ENCODE measurements at regions not wholly inside any gene's neighbourhood (a gene's known extent, or its start where the extent isn't known, plus 50 kb on each side); places are given as distances from the start of the nearest gene placed in this dataset.

- Histone ChIP-seq H3K27me3 (no peaks in the 10 kb centered on the region), H3K27ac (no peak overlapping the region), H3K36me3 (no peaks in the 10 kb centered on the region), H3K4me3 (replicated peaks in 1 of 3) (no peak overlapping the region), H3K4me1 (no peaks in the 10 kb centered on the region), H3K9me3 (no peaks in the 10 kb centered on the region)
- TF ChIP-seq POLR2A (IDR thresholded peaks at IDR 0.05), result no peak
- 87 to 88% methylated on average over 3 of the region's 3 CpGs for WGBS, 2 donors
- intact Hi-C loops (cut with DNase I), result no loop called here
- no peak for DNase-seq
Measured at GRCh38 chr17:14873540-14873939, 391.6 kb downstream of the PMP22 start.

GRCh38 chr17:14871921-14872320, 393.2 kb downstream of the PMP22 start:
- DNase-seq, result no peak
- H3K36me3 ChIP-seq, result no peaks in the 10 kb centered on the region
- no peaks in the 10 kb centered on the region for H3K9me3 ChIP-seq
- intact Hi-C loops (cut with DNase I), result no loop called here
- 76 to 78% methylated on average over 2 of the region's 2 CpGs for WGBS, 2 donors
- H3K27me3 ChIP-seq, result no peaks in the 10 kb centered on the region
- no peak overlapping the region for H3K4me3 ChIP-seq (replicated peaks in 1 of 3)
- no peak overlapping the region for H3K27ac ChIP-seq
- TF ChIP-seq POLR2A (IDR thresholded peaks at IDR 0.05), result no peak
- TF ChIP-seq CTCF (IDR thresholded peaks at IDR 0.05), result no peak
- H3K4me1 ChIP-seq, result no peaks in the 10 kb centered on the region

GRCh38 chr17:14866266-14866665, 398.9 kb downstream of the PMP22 start:
- Histone ChIP-seq H3K36me3 (no peaks in the 10 kb centered on the region), H3K4me1 (no peaks in the 10 kb centered on the region), H3K27ac (no peak overlapping the region), H3K4me3 (replicated peaks in 1 of 3) (no peak overlapping the region), H3K27me3 (no peaks in the 10 kb centered on the region), H3K9me3 (no peaks in the 10 kb centered on the region)
- DNase-seq, result no peak
- WGBS, 2 donors, result 80 to 86% methylated on average over 7 of the region's 7 CpGs
- intact Hi-C loops (cut with DNase I), result no loop called here
- no peak for TF ChIP-seq CTCF (IDR thresholded peaks at IDR 0.05)
- no peak for TF ChIP-seq POLR2A (IDR thresholded peaks at IDR 0.05)

- no peaks in the 10 kb centered on the region for H3K27me3 ChIP-seq
- no peaks in the 10 kb centered on the region for H3K9me3 ChIP-seq
- no peaks in the 10 kb centered on the region for H3K36me3 ChIP-seq
- no peak for DNase-seq
- no peak overlapping the region for H3K27ac ChIP-seq
- no peaks in the 10 kb centered on the region for H3K4me1 ChIP-seq
- 0 to 37% methylated on average over 1 of the region's 1 CpG for WGBS, 2 donors
- intact Hi-C loops (cut with DNase I), result no loop called here
- no peak for TF ChIP-seq POLR2A (IDR thresholded peaks at IDR 0.05)
- no peak for TF ChIP-seq CTCF (IDR thresholded peaks at IDR 0.05)
- H3K4me3 ChIP-seq (replicated peaks in 1 of 3), result no peak overlapping the region
Measured at GRCh38 chr17:14864127-14864526, 401.0 kb downstream of the PMP22 start.

- H3K4me1 ChIP-seq, result no peaks in the 10 kb centered on the region
- DNase-seq, result no peak
- WGBS, 2 donors, result 28 to 38% methylated on average over 3 of the region's 3 CpGs
- no peak overlapping the region for H3K4me3 ChIP-seq (replicated peaks in 1 of 3)
- no peak overlapping the region for H3K27ac ChIP-seq
- no peaks in the 10 kb centered on the region for H3K9me3 ChIP-seq
- intact Hi-C loops (cut with DNase I), result no loop called here
- no peaks in the 10 kb centered on the region for H3K27me3 ChIP-seq
- no peak for TF ChIP-seq POLR2A (IDR thresholded peaks at IDR 0.05)
- no peak for TF ChIP-seq CTCF (IDR thresholded peaks at IDR 0.05)
- H3K36me3 ChIP-seq, result no peaks in the 10 kb centered on the region
Measured at GRCh38 chr17:14859542-14859941, 405.6 kb downstream of the PMP22 start.

GRCh38 chr17:14856176-14856575, 408.9 kb downstream of the PMP22 start:
- Histone ChIP-seq H3K36me3 (no peaks in the 10 kb centered on the region), H3K4me1 (no peaks in the 10 kb centered on the region), H3K27me3 (no peaks in the 10 kb centered on the region), H3K9me3 (no peaks in the 10 kb centered on the region), H3K4me3 (replicated peaks in 1 of 3) (no peak overlapping the region), H3K27ac (no peak overlapping the region)
- WGBS, 2 donors, result 72 to 74% methylated on average over 10 of the region's 10 CpGs
- DNase-seq, result no peak
- intact Hi-C loops (cut with DNase I), result no loop called here
- TF ChIP-seq POLR2A (IDR thresholded peaks at IDR 0.05) (no peak), CTCF (IDR thresholded peaks at IDR 0.05) (no peak)
